ENCODE measurements at regions not wholly inside any gene's neighbourhood (a gene's known extent, or its start where the extent isn't known, plus 50 kb on each side); places are given as distances from the start of the nearest gene placed in this dataset.

GRCh38 chr3:144496141-144496835 is 524.7 kb downstream of the DIPK2A start:
- intact Hi-C loops (cut with micrococcal nuclease): no loop called here
- no peak for TF ChIP-seq CTCF (IDR thresholded peaks at IDR 0.05; ENCODE audit: unreplicated experiment)
- Mint-ChIP-seq H3K36me3 (ENCODE audit: insufficient read depth, unreplicated experiment) (no peaks in the 10 kb centered on the region), H3K4me1 (ENCODE audit: insufficient read depth, unreplicated experiment) (no peaks in the 10 kb centered on the region), H3K27ac (ENCODE audit: low read depth, unreplicated experiment) (no peak overlapping the region), H3K4me3 (ENCODE audit: unreplicated experiment) (no peak overlapping the region), H3K27me3 (ENCODE audit: insufficient read depth, unreplicated experiment) (no peaks in the 10 kb centered on the region), H3K9me3 (ENCODE audit: unreplicated experiment) (no peaks in the 10 kb centered on the region)
- CTCF ChIA-PET: interaction anchor here (1.2 kb wide), 1 partner anchor 522 kb away, joined by 3 read pairs; no protein-coding TSS in a partner anchor
- POLR2A ChIA-PET: no interaction called here
- no peak for DNase-seq (ENCODE audit: unreplicated experiment)
- no TSS peak for BruUV-seq (replicated peaks)

GRCh38 chr3:144497452-144497851 is 525.8 kb downstream of the DIPK2A start:
- H3K9me3 Mint-ChIP-seq (ENCODE audit: unreplicated experiment): no peaks in the 10 kb centered on the region
- POLR2A ChIA-PET: no interaction called here
- H3K36me3 Mint-ChIP-seq (ENCODE audit: insufficient read depth, unreplicated experiment): no peaks in the 10 kb centered on the region
- no peak overlapping the region for H3K27ac Mint-ChIP-seq (ENCODE audit: low read depth, unreplicated experiment)
- BruUV-seq (replicated peaks): no TSS peak
- intact Hi-C loops (cut with micrococcal nuclease): no loop called here
- DNase-seq (ENCODE audit: unreplicated experiment): no peak
- no peaks in the 10 kb centered on the region for H3K4me1 Mint-ChIP-seq (ENCODE audit: insufficient read depth, unreplicated experiment)
- CTCF ChIA-PET: interaction anchor here (1.2 kb wide), 1 partner anchor 523 kb away, joined by 3 read pairs; no protein-coding TSS in a partner anchor
- no peaks in the 10 kb centered on the region for H3K27me3 Mint-ChIP-seq (ENCODE audit: insufficient read depth, unreplicated experiment)
- TF ChIP-seq CTCF (IDR thresholded peaks at IDR 0.05; ENCODE audit: unreplicated experiment): no peak
- H3K4me3 Mint-ChIP-seq (ENCODE audit: unreplicated experiment): no peak overlapping the region

DNA sequence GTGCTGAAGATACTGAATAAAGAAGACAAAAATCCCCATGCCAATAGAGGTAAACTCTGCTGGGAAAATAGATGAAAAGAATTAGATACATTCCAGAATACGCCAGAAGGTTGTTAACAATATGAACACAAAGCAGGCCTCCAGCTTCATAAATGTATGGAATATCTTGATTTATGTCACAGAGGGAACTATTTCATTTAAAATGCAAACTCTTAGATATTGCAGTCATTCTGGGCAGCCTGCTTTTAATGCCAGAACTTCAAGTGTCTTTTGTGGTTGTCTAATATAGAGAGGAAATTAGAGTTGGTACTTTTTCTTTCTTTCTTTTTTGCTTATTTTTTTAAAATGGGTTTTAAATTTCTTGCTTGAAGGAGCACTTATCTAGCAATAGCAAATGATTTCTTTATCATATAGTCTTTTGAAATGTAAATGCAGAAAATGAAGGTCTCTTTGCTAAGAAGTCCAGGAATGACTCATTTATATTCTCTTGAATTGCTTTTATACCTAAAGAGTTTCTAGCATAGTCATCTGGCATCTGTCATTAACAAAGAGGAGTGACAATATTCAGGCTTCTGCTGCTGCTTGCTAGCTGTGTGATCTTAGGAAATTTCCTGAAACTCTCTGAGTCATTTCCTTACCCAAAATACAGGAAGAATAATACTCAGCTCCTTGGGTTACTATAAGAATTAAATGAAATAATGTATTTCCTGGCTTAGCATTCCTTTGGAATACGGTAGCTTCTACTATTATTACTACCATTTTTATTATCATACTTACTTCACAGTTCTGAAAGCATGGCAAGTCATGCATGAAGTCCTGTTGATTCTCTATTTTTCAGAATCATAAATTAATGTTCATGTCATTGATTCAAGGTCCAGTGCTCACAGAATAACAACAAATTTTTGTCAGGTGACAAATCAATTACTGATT is 527.6 kb downstream of the DIPK2A start:
- DNase-seq (ENCODE audit: unreplicated experiment): peak; percentile 5
- Mint-ChIP-seq H3K27ac (ENCODE audit: low read depth, unreplicated experiment) (no peak overlapping the region), H3K9me3 (ENCODE audit: unreplicated experiment) (no peaks in the 10 kb centered on the region), H3K36me3 (ENCODE audit: insufficient read depth, unreplicated experiment) (no peaks in the 10 kb centered on the region), H3K4me3 (ENCODE audit: unreplicated experiment) (no peak overlapping the region), H3K4me1 (ENCODE audit: insufficient read depth, unreplicated experiment) (no peaks in the 10 kb centered on the region), H3K27me3 (ENCODE audit: insufficient read depth, unreplicated experiment) (no peaks in the 10 kb centered on the region)
- no TSS peak for BruUV-seq (replicated peaks)
- intact Hi-C loops (cut with micrococcal nuclease): no loop called here
- ChIA-PET POLR2A (no interaction called here), CTCF (no interaction called here)
- no peak for TF ChIP-seq CTCF (IDR thresholded peaks at IDR 0.05; ENCODE audit: unreplicated experiment)

GRCh38 chr3:144501467-144501866 is 529.8 kb downstream of the DIPK2A start:
- POLR2A ChIA-PET: interaction anchor here (0.6 kb wide), 1 partner anchor 62 kb away, joined by 3 read pairs; no protein-coding TSS in a partner anchor
- no peak for DNase-seq (ENCODE audit: unreplicated experiment)
- Mint-ChIP-seq H3K27me3 (ENCODE audit: insufficient read depth, unreplicated experiment) (no peaks in the 10 kb centered on the region), H3K4me1 (ENCODE audit: insufficient read depth, unreplicated experiment) (no peaks in the 10 kb centered on the region), H3K36me3 (ENCODE audit: insufficient read depth, unreplicated experiment) (no peaks in the 10 kb centered on the region), H3K9me3 (ENCODE audit: unreplicated experiment) (no peaks in the 10 kb centered on the region), H3K4me3 (ENCODE audit: unreplicated experiment) (no peak overlapping the region), H3K27ac (ENCODE audit: low read depth, unreplicated experiment) (no peak overlapping the region)
- intact Hi-C loops (cut with micrococcal nuclease): no loop called here
- no peak for TF ChIP-seq CTCF (IDR thresholded peaks at IDR 0.05; ENCODE audit: unreplicated experiment)
- no TSS peak for BruUV-seq (replicated peaks)
- CTCF ChIA-PET: no interaction called here
